HG03064 (cell line): ENCODE measurements at regions not wholly inside any gene's neighbourhood (a gene's known extent, or its start where the extent isn't known, plus 50 kb on each side); places are given as distances from the start of the nearest gene placed in this dataset.
"Not testable (repeated sequence)": the region's sequence is repeated elsewhere in the genome, so short reads cannot be mapped to it uniquely, and the experiment has no call there.

Source experiments
- ATAC-seq: cut with Tn5 transposase; IDR thresholded peaks from one replicate; pipeline ENCODE4 v1.9.1; 2021; ENCODE audit warnings: low read depth; ENCODE audit not compliant: unreplicated experiment

DNA sequence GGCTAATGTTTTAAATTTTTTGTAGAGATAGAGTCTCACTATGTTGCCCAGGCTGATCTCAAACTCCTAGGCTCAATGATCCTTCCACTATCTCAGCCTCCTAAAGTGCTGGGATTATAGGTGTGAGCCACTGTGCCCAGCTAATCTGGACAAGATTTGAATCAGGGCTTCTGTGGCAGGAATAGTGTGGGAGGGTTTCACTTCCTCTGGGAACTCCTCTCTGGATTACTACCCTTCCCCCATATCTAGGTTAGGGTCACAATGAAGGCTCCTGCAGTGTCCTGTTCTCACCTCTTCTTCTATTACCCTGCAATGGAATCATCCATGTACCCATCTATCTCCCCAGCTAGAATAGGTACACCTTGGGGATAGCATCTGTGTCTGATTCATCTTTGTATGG lies 133.6 kb upstream of the RAB4A start:
- ATAC-seq = no peak

DNA sequence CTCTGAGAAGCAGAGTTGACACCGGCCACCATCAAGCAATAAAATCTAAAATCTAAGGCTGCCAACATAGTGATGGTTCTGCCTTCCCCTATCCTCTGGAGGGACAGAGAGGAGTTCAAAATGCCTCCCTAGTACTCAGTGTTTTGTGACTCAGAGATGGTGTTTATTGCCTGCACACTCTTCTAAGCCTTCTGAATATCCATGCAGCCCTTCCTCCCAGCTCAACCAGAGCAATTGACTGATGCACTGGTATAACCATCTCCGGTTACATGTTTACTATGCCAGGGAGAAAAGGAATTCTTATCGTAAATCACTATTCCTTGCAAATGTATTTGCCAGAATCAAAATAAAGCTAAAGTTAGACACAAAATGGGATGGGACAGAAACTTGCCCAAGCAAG lies 132.9 kb upstream of the RAB4A start:
- ATAC-seq = no peak

DNA sequence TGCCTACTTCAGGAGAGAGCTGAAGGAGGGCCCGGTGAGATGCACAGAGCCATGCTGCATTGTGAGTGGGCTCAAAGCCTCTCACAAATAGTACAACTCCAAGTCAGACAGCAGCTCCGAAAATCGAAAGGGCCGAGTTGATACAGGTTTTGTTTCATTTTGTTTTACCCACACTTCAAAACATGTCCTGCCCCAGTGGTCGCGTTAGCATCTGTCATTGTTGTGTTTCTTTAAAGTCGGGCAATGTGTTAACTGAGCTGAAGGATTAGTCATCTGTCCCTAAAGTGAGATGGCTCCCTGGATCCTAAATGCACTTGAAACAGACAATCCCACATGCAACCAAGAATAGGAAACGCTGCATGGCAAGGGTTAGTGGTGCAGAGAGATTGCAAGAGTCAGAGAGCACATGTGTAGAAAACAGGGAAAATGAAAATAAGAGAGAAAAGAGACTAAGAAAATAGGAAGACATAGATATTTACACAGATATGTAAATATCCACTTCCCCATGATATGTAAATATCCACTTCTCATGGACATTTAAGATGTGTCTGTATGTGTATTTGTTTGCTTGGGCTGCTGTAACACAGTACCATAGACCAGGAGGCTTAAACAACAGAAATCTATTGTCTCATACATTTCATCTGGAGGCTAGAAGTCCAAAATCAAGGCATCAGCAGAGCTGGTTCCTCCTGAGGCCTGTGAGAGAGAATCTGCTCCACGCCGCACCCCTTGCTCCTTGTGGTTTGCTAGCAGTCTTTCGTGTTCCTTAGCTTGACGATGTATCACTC lies 131.4 kb upstream of the RAB4A start:
- peak; percentile 74 for ATAC-seq

DNA sequence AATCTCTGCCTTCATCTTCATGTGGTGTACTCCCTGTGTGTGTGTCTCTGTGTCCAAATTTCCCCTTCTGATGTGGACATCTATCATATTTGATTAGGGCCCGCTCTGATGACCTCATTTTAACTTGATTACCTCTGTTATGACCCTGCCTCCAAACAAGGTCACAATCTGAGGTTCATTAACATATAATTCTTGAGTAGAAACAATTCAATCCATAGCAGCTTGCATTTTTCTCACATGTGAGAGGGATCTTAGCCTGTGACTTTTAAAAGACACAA lies 130.9 kb upstream of the RAB4A start:
- ATAC-seq = no peak

DNA sequence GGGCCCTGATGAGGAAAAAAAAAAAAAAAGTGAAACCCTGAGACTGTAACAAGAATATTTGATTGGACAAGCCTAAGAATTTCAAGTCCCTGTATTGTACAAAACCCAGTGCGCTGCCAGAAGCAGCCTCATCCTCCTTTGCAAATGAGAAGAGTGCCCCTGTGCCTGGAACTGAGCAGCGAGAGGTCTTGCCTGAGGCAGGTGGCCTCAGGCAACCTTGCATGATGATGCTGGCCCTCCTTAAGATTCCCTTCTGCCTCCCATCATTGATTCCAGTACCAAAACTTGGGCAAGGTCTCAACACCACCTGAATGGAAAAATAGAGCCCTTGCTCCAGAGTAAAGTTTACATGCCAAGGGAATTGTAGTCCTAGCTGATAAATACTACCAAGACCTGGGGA lies 129.6 kb upstream of the RAB4A start:
- ATAC-seq = no peak

DNA sequence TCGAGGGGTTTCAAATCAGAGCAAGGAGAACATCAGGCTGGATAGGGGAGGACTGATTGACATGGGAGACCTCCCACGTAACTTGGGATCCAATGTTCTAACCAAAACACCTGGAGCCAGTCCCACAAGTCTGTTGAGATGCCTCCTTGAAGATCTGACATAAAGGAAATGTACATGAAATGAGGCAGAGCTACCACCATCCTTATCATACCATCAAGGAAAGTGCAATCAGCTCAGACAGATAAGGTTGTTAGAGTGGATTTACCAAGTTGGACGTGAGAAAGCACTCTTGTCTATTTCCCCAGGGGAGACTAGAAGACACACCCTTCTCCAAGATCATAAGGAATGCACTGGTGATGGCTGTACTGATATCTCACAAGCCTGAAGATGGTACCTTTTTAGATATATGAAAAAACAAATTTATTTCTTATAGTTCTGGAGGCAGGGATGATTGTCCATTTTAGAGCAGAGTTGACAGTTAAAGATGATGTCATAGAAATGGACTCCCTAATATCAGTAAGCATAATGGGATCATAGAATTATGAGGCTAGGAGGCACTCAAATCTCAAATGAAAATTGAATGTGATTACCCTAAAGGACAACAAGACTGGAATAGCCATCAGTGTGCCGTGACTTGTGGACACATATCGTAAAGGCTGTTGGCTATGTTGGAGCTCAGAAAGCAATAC lies 129.1 kb upstream of the RAB4A start:
- ATAC-seq = no peak

DNA sequence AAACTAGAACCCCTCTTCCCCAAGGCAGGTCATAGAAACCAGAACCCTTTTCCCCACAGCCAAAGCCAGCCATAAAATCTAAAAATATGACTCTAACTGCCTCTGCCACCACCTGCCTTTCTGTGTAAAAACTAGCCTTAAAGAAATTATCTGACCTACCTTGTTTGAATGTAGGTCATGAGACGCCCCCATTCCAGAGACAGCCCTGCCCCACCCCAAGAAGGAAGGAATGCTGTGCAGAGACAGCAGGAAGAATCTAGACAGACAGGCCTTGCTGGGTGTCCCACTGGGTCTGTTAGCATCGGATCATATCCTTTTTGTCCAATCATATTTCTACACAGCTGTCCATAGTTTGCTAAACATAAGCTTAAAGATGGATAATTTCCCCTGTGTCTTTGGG lies 128.4 kb upstream of the RAB4A start:
- no peak for ATAC-seq

DNA sequence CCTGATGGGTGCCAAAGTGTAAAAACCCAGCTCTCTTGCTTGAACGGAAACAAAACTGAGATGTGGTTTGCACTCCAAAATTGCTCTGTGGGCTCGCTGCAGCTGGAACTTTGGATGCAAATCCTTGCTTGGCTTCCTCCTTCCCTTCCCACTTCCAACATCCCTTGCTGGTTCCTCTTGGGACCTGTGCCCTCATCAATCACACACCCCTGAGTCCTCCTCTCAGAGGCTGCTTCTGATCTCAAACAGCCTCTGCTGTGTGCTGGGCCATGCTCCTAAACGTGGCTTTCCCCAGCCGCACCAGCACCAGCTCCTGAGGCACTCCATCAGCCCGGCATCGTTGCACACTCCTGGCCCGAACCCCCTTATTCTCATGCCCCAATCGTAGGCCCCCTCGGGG lies 124.3 kb upstream of the RAB4A start:
- no peak for ATAC-seq

DNA sequence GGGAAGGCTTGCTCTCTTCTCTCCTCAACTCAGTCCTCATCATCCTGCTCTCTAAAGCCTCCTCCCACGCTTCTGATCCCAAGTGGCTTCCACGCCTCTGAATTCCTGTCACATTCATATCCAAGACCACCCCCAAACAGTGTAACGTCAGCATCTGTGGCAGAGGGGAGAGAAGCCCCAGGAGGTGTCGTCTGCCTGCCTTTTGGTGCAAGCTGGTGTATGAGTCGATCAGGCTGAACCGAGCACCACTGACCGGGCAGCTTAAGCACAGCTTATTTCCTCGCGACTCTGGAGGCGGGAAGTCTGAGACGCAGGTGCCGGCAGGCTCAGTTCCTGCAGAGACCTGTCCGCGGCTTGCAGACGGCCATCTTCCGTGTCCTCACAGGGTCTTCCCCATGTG lies 123.8 kb upstream of the RAB4A start:
- ATAC-seq = no peak

DNA sequence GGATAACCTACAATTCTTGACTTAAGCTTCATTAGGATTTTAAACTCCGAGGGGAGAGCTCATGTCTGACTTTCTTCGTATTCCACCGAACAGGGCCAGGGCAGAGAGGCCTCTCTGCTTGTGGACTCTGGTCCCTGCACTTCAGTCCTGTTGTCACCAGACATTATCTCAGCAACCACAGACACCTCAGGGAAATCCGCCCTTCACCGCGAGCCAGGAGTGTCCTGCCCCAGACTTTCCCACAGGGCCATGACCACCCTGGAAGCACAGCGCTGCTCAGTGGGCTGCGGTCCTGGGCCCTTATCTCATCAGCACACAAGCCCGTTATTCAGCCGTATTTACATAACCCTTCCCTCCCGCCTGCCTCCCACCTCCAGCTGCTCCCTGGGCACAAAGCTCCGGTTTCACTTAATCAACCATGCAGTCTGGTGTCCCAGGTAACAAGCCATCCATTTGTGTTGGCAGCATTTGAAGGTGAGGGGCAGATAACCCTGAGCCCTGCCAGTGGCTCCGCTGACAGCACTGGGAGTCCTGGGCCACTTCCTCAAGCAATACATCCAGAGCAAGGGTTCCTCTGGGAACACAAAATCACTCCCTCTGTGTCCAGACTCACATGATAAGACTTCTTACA lies 122.8 kb upstream of the RAB4A start:
- ATAC-seq = no peak

DNA sequence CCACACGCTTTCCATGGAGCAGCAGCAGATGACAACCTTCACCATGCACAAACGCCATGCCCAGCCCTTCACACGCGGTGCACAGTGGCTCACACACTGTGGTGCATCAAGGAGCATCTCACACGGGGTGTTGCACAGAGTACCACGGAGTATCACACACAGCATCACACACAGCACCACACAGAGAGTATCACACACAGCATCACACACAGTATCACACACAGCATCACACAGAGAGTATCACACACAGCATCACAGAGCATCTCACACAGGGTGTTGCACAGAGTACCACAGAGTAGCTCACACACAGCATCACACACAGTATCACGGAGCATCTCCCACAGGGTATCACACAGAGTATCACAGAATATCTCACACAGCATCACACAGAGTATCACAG lies 122.2 kb upstream of the RAB4A start:
- ATAC-seq = no peak

DNA sequence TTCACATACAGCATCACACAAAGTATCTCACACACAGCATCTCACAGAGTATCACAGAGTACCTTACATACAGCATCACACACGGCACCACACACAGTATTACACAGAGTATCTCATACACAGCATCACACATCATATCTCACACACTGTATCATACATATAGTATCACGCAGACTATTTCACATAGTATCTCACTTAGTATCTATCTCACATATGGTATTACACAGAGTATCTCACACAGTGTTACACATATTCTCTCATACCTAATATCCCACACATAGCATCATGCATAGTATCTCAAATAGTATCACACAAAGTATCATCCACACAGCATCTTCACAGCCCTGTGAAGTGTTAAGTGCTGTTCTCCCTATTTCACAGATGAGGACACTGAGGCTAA lies 121.5 kb upstream of the RAB4A start:
- no peak for ATAC-seq

DNA sequence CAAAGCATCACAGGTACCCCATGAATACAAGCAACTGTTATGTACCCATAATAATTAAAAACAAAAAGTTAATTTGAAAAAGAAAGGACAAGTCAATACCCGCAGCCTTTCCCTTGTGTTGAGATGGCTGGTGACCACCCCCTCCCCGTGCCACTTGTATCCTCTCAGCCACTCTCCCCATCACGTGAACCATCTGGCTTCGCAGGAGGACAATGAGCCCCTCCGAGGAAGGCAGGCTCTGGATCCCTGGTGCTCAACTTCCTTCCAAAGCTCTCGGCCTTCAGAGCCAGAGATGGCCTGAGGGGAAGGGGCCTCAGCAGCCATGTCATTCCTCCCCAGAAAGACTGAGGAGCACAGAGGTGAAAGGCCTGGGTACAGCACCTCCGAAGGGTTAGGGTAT lies 120.4 kb upstream of the RAB4A start:
- ATAC-seq = no peak

DNA sequence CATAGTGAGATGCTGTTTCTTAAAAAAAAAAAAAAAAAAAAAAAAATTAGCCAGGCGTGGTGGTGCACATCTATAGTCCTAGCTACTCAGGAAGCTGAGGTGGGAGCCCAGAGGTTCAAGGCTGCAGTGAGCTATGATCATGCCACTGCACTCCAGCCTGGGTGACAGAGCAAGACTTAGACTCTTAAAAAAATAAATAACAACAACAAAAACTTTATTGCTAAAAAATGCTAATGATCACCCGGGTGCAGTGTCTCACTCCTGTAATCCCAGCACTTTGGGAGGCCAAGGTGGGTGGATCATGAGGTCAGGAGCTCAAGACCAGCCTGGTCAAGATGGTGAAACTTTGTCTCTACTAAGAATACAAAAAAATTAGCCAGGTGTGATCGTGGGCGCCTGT lies 119.5 kb upstream of the RAB4A start:
- ATAC-seq = not testable (repeated sequence)

DNA sequence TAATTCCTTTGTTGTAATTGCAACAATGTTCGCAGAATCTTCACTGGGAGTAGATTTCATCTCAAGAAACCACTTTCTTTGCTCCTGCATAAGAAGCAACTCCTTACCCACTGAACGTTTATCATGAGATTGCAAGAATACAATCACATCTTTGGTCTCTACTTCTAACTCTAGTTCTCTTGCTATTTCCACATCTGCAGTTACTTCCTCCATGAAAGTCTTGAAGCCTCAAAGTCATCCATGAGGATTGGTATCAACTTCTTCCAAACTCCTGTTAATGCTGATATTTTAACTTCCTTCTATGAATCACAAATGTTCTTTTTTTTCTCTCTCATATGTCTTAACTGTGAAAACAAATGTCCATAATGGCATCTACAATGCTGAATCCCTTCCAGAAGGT lies 118.6 kb upstream of the RAB4A start:
- ATAC-seq = no peak

DNA sequence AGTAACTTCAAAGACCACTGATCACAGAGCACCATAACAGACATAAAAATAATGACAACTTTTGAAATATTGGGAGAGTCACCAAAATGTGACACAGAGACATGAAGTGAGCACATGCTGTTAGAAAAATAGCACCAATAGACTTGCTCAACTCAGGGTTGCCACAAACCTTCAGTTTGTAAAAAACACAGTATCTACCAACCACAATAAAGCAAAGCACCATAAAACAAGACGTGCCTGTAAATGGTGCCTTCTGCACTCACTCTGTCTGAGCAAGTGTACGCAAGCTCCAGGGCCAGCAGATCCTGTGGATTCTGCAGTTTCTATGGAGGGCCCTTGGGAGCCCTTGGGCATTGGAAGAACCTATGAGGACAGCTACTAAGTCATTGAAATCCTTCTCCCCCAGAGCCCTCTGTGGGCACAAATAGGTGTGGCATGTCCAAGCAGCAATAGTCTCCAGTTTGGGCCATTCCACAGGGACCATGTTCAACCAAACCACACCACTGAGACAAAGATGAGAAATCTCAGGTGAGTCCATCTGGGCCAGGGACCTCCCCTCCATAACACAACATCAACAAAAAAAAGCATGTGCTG lies 116.9 kb upstream of the RAB4A start:
- ATAC-seq = no peak

DNA sequence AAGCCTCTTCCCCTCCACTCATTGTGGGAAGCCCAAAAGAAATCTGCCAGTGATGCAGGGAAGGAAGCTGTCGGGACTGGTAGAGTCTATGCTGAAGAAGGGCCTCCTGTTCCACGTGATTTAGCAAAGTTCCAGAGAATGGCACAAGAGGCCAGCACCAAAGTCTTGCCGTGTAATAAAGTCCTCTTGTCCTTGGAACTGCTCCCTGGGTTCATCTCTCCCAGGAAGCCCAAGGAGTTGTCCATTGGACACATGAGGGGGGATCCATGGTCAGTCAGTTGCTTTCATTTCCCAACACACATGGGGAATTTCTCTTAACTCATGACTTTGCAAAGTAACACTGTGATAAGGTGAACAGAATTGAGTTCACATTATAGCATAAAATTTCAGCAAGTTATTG lies 116.1 kb upstream of the RAB4A start:
- ATAC-seq = no peak

DNA sequence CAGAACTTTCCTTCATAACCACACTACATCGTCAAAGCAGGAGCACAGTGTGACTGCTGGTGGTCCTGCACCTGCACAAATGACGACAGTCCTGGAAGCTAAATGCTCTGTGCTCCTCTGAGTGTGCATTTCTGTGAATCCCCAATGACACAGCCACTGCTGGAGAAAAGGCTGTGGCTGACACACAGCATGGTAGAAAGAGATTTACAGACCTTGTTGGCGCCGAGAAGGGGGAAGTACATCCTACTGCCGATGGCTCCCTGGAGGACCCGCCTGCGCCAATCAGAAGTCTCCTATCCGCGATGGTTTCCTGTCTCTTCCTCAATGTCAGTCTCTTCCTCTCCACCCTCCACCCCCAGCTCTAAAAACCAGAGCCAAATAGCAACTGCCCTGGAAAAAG lies 115.4 kb upstream of the RAB4A start:
- no peak for ATAC-seq

DNA sequence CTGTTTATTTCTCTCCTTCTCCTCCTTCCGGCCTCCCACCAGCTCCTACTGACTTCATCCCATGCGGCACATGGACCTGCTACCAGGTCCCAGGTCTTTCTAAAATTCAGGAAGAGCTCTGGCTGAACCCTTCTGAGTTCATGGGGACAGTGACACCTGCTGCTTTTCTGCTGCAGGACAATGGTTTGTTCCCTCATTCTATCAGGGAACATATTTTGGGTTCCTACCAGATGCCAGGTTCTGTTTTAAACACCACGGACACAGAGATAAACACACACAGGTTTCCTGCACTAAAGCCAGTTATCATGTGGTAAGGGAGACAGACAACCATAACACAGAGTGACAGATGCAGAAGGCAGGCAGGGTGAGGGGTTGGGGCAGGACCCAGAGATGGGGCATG lies 114.0 kb upstream of the RAB4A start:
- no peak for ATAC-seq

DNA sequence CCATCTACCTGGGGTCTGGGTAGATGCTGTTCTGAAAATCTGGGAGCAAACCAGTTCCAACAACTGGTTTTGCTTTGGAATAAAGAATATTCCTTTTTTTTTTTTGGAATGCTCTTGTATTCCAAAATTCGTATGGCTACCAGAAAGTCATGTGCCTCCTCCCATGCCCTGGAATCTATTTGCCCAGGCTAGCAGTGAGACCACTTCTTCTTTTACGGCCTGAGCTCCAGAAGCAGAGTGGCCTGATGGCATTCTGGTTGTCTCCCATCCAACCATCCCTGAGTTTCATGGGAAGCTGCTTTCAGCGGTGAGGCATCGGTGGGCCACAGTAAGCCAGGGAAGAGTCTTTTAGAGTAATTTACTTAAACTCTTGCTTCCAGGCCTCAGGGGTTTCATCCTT lies 113.4 kb upstream of the RAB4A start:
- no peak for ATAC-seq

DNA sequence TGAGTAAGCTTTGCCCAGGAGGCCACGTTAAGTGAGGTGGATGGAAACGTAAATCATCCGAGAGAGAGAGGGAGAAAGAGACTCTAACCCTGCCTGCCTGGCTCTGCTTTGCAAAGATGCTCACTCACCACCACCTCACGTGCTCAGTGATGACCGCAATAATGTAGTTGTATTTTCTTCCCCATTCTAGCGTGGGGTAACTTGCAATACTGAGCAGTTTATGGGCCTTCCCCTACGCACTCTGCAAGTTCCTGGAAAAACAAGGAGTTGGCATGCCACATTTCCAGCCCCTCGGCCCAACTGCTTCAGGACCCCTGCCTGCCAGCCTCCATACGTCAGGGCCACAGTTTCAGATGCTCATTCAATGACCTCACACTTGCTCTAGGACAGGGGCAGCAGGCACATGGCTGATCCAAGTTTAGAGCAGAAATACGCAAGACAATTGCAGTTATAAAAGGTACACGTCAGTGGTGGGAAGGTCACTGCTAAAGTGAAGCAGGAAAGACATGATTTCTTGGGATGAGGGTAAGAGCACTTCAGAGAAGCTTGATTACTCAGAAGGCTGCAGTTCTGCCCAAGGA lies 112.5 kb upstream of the RAB4A start:
- no peak for ATAC-seq
